HG02642 (cell line): ENCODE measurements at regions not wholly inside any gene's neighbourhood (a gene's known extent, or its start where the extent isn't known, plus 50 kb on each side); places are given as distances from the start of the nearest gene placed in this dataset.
A peak's percentile ranks its signal among the peaks of the same experiment; 100 is the strongest.
"Not testable (repeated sequence)": the region's sequence is repeated elsewhere in the genome, so short reads cannot be mapped to it uniquely, and the experiment has no call there.

Experiments
- ATAC-seq: cut with Tn5 transposase; IDR thresholded peaks from one replicate; pipeline ENCODE4 v1.9.1; 2021; ENCODE audit warnings: mild to moderate bottlenecking; ENCODE audit not compliant: unreplicated experiment, poor library complexity

- not testable (repeated sequence) for ATAC-seq
These were observed 55.9 kb upstream of the ACSM6 start for GRCh38 chr10:95137990-95138625.

GRCh38 chr10:95134490-95134889, 59.5 kb upstream of the ACSM6 start:
- no peak for ATAC-seq

- ATAC-seq = no peak
These were observed 60.0 kb upstream of the ACSM6 start for GRCh38 chr10:95133997-95134396.

- peak; percentile 85 for ATAC-seq
These were observed 60.9 kb upstream of the ACSM6 start for GRCh38 chr10:95133016-95133752.

- ATAC-seq = not testable (repeated sequence)
These were observed 61.1 kb upstream of the CYP2C8 start for GRCh38 chr10:95130429-95130828.

GRCh38 chr10:95125582-95125981, 56.3 kb upstream of the CYP2C8 start:
- ATAC-seq = no peak

GRCh38 chr10:95122736-95123135, 53.4 kb upstream of the CYP2C8 start:
- no peak for ATAC-seq

GRCh38 chr10:95121904-95122303, 52.6 kb upstream of the CYP2C8 start:
- no peak for ATAC-seq
